ENCODE measurements at regions not wholly inside any gene's neighbourhood (a gene's known extent, or its start where the extent isn't known, plus 50 kb on each side); places are given as distances from the start of the nearest gene placed in this dataset.

DNA sequence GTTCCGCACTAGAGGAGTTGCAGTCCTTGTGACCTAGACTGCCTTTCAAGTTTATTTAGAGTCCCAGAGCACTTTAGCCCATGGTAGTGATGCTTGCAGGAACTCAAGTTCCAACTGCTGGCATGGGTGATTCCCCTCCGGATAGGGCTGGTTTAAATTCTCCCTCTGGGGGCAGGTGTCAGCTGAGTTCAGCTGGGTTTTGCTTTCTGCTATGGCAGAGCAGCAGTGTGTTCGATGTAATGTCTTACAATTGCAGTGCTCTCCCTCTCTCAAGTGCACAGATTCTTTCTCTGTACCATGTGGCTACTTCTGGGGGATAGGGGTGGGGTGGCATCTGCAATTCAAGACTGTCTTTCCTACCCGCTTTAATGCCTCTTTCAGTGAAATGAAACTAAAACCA lies 164.8 kb upstream of the ZIC3 start:
- Histone ChIP-seq H3K27me3 (peaks cover 3% of the 10 kb centered on the region), H3K4me1 (replicated peaks in 1 of 2) (no peaks in the 10 kb centered on the region), H3K27ac (no peak overlapping the region), H3K4me3 (no peak overlapping the region), H3K36me3 (replicated peaks in 1 of 2) (no peaks in the 10 kb centered on the region), H3K9me3 (replicated peaks in 1 of 3) (no peaks in the 10 kb centered on the region)
- intact Hi-C loops (cut with DNase I): no loop called here
- TF ChIP-seq, protein P1, sequence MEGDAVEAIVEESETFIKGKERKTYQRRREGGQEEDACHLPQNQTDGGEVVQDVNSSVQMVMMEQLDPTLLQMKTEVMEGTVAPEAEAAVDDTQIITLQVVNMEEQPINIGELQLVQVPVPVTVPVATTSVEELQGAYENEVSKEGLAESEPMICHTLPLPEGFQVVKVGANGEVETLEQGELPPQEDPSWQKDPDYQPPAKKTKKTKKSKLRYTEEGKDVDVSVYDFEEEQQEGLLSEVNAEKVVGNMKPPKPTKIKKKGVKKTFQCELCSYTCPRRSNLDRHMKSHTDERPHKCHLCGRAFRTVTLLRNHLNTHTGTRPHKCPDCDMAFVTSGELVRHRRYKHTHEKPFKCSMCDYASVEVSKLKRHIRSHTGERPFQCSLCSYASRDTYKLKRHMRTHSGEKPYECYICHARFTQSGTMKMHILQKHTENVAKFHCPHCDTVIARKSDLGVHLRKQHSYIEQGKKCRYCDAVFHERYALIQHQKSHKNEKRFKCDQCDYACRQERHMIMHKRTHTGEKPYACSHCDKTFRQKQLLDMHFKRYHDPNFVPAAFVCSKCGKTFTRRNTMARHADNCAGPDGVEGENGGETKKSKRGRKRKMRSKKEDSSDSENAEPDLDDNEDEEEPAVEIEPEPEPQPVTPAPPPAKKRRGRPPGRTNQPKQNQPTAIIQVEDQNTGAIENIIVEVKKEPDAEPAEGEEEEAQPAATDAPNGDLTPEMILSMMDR (IDR thresholded peaks at IDR 0.05): no peak
- TF ChIP-seq POLR2A (IDR thresholded peaks at IDR 0.05): no peak
- no peak for DNase-seq
- WGBS, 4 donors: 28 to 56% (median 45%) methylated on average over 3 to 4 of the region's 4 CpGs; no CpG with 5 or more reads in 1 of the 4 donors

- TF ChIP-seq POLR2A (IDR thresholded peaks at IDR 0.05): no peak
- TF ChIP-seq, protein P1 (IDR thresholded peaks at IDR 0.05): no peak
- H3K4me3 ChIP-seq: no peak overlapping the region
- DNase-seq: no peak
- H3K27ac ChIP-seq: no peak overlapping the region
- no peaks in the 10 kb centered on the region for H3K9me3 ChIP-seq (replicated peaks in 1 of 3)
- 66 to 82% (median 78%) methylated on average over 2 of the region's 2 CpGs for WGBS, 4 donors
- intact Hi-C loops (cut with DNase I): no loop called here
- no peaks in the 10 kb centered on the region for H3K36me3 ChIP-seq (replicated peaks in 1 of 2)
- H3K27me3 ChIP-seq: peaks cover 10% of the 10 kb centered on the region
- no peaks in the 10 kb centered on the region for H3K4me1 ChIP-seq (replicated peaks in 1 of 2)
These were observed 178.3 kb upstream of the ZIC3 start for GRCh38 chrX:137387646-137388045.

GRCh38 chrX:137366018-137366633 lies 199.8 kb upstream of the ZIC3 start:
- no peaks in the 10 kb centered on the region for H3K4me1 ChIP-seq (replicated peaks in 1 of 2)
- H3K27ac ChIP-seq: no peak overlapping the region
- TF ChIP-seq POLR2A (IDR thresholded peaks at IDR 0.05): no peak
- TF ChIP-seq, protein P1 (IDR thresholded peaks at IDR 0.05): no peak
- H3K27me3 ChIP-seq: no peaks in the 10 kb centered on the region
- no peak for DNase-seq
- intact Hi-C loops (cut with DNase I): no loop called here
- 44 to 65% (median 51%) methylated on average over 3 of the region's 3 CpGs for WGBS, 4 donors
- H3K4me3 ChIP-seq: no peak overlapping the region
- H3K36me3 ChIP-seq (replicated peaks in 1 of 2): no peaks in the 10 kb centered on the region
- H3K9me3 ChIP-seq (replicated peaks in 1 of 3): no peaks in the 10 kb centered on the region

DNA sequence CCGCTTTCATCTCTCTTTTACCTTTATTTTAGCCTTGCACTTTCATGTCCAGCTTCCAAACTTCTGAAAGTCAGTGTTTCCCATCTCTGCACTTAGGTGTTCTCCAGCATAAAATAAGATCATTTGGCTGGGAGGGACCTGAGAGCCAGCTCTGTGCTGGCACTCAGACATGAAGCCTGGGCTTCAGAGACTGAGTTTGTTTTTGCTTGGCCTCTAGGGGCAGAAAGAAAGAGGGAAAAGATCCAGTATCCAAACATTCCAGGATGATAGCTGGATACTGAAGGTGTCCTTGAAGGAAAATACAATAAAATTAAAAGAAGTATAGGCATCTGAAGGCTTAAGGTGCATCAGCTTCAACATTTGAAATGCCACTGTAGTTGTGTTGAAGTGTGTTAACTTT lies 202.4 kb upstream of the ZIC3 start:
- WGBS, 4 donors: 53 to 85% (median 66%) methylated on average over 1 of the region's 1 CpG
- intact Hi-C loops (cut with DNase I): no loop called here
- Histone ChIP-seq H3K4me1 (replicated peaks in 1 of 2) (no peaks in the 10 kb centered on the region), H3K9me3 (replicated peaks in 1 of 3) (no peaks in the 10 kb centered on the region), H3K4me3 (no peak overlapping the region), H3K36me3 (replicated peaks in 1 of 2) (no peaks in the 10 kb centered on the region), H3K27ac (no peak overlapping the region), H3K27me3 (no peaks in the 10 kb centered on the region)
- no peak for DNase-seq
- TF ChIP-seq, protein P1 (IDR thresholded peaks at IDR 0.05): no peak
- TF ChIP-seq POLR2A (IDR thresholded peaks at IDR 0.05): no peak

All from adrenal gland (tissue), 9 donors.